OCI-LY7 (cell line): ENCODE measurements at regions not wholly inside any gene's neighbourhood (a gene's known extent, or its start where the extent isn't known, plus 50 kb on each side); places are given as distances from the start of the nearest gene placed in this dataset.

Experiments used
- BruUV-seq: library from RNA; stranded (reverse); fragments of 400-500 nt; replicated peaks from 2 replicates; lab custom pipeline; 2021; lab: Mats Ljungman, UMichigan
- CTCF ChIA-PET: fragments of 300-600 bp; sonication (Branson Sonifier 250); formaldehyde crosslinking; loops from one replicate; lab custom pipeline; 2022; ENCODE audit warnings: antibody characterized with exemption; ENCODE audit not compliant: unreplicated experiment; lab: Charles Lee
- POLR2A ChIA-PET: fragments of 300-600 bp; sonication (Branson Sonifier 250); formaldehyde crosslinking; loops from one replicate; lab custom pipeline; 2022; ENCODE audit warnings: antibody characterized with exemption; lab: Charles Lee
- DNase-seq: peaks from one replicate; pipeline ENCODE4 v3.0.0-alpha.2; 2015; ENCODE audit warnings: low spot score
- H2AFZ ChIP-seq: fragments of 200-600 bp; sonication (generic), shearing (Covaris generic); 2 replicates; pipeline ENCODE4 v1.6.1; 2014; ENCODE audit warnings: mild to moderate bottlenecking, antibody characterized with exemption, low read length, moderate library complexity
- H3K27ac ChIP-seq: fragments of 200-600 bp; sonication (generic); 2 replicates; pipeline ENCODE4 v1.5.1; 2014; ENCODE audit warnings: mixed run types, low read depth, mild to moderate bottlenecking, moderate library complexity, low read length, inconsistent platforms; ENCODE audit not compliant: poor library complexity, severe bottlenecking
- H3K36me3 ChIP-seq: fragments of 200-600 bp; sonication (generic); 2 replicates; pipeline ENCODE4 v1.6.1; 2014; ENCODE audit warnings: mild to moderate bottlenecking, antibody characterized with exemption, low read length, moderate library complexity, mixed read lengths; ENCODE audit not compliant: insufficient read depth
- H3K4me1 ChIP-seq: fragments of 200-600 bp; sonication (generic); 2 replicates; pipeline ENCODE4 v1.5.1; 2014; ENCODE audit warnings: mild to moderate bottlenecking, low read length; ENCODE audit not compliant: insufficient read depth, poor library complexity, severe bottlenecking
- H3K4me2 ChIP-seq: fragments of 200-600 bp; sonication (generic); 2 replicates; pipeline ENCODE4 v1.6.1; 2014; ENCODE audit warnings: mild to moderate bottlenecking, low read length
- H3K4me3 ChIP-seq: fragments of 200-600 bp; sonication (generic); 2 replicates; pipeline ENCODE4 v1.5.1; 2014; ENCODE audit warnings: mild to moderate bottlenecking, low read depth, low read length; ENCODE audit not compliant: poor library complexity, severe bottlenecking
- H3K79me2 ChIP-seq: fragments of 200-600 bp; sonication (generic); 2 replicates; pipeline ENCODE4 v1.6.1; 2016; ENCODE audit warnings: low read depth, mild to moderate bottlenecking, low read length, moderate library complexity, mixed read lengths; ENCODE audit not compliant: insufficient read depth
- H3K9me2 ChIP-seq: fragments of 200-600 bp; sonication (generic); 2 replicates; pipeline ENCODE4 v1.6.1; 2016; ENCODE audit warnings: mild to moderate bottlenecking, low read length, mixed read lengths; ENCODE audit not compliant: insufficient read depth
- H3K9me3 ChIP-seq: fragments of 200-600 bp; sonication (generic); 2 replicates; pipeline ENCODE4 v1.6.1; 2014; ENCODE audit warnings: mild to moderate bottlenecking, mixed run types, low read length, mixed read lengths
- H4K20me1 ChIP-seq: fragments of 200-600 bp; sonication (generic); 2 replicates; pipeline ENCODE4 v1.6.1; 2014; ENCODE audit warnings: mild to moderate bottlenecking, antibody characterized with exemption, low read length, moderate library complexity, mixed read lengths; ENCODE audit not compliant: insufficient read depth
- EZH2phosphoT487 ChIP-seq: fragments of 200-600 bp; sonication (generic); IDR thresholded peaks from 2 replicates; pipeline ENCODE4 v1.6.1; 2018; ENCODE audit warnings: low read depth, borderline replicate concordance, mild to moderate bottlenecking, mixed run types, antibody characterized with exemption, low read length, moderate library complexity, mixed read lengths
- intact Hi-C: fragments of 100-400 bp; cut with micrococcal nuclease; formaldehyde crosslinking; loops from one replicate; pipeline ENCODE4 v1.10.0; 2022; ENCODE audit not compliant: unreplicated experiment
- TF ChIP-seq, protein P1 (sequence below): fragments of 200-600 bp; sonication (generic); conservative IDR thresholded peaks from 2 replicates; pipeline ENCODE4 v1.5.1; 2014; ENCODE audit warnings: mild to moderate bottlenecking, antibody characterized with exemption, low read length, moderate library complexity, mixed read lengths

DNA sequence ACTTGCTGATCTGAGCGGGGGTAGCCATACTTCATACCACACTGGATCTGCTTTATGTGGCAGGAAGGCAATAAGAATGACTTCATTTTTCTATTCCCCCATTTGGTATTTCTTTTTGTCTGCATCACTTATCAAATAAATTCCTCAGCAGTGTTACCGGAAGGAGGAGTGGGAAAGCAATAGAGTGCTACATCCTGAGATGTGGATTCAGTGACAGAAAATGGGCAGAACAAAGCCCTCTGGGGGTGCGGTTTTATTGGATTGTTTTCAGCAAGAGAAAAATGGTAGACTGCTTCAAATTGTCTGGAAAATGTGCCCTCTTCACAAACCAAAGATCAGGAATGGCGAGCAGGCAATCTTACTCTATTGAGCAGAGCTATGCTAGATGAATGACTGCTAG, 751.9 kb upstream of the NEGR1 start:
- BruUV-seq, result no TSS peak

GRCh38 chr1:73033640-73034039, 751.3 kb upstream of the NEGR1 start:
- Histone ChIP-seq H3K36me3 (no peaks in the 10 kb centered on the region), H3K9me3 (no peaks in the 10 kb centered on the region), H3K4me3 (no peak overlapping the region), H3K4me1 (no peaks in the 10 kb centered on the region), H2AFZ (no peak overlapping the region), H3K9me2 (no peaks in the 10 kb centered on the region), H3K79me2 (no peaks in the 10 kb centered on the region), H3K4me2 (no peak overlapping the region), H3K27ac (no peak overlapping the region), H4K20me1 (no peaks in the 10 kb centered on the region)
- ChIA-PET CTCF (no interaction called here), POLR2A (no interaction called here)
- no peak for DNase-seq
- intact Hi-C loops, result no loop called here
- TF ChIP-seq, protein P1, sequence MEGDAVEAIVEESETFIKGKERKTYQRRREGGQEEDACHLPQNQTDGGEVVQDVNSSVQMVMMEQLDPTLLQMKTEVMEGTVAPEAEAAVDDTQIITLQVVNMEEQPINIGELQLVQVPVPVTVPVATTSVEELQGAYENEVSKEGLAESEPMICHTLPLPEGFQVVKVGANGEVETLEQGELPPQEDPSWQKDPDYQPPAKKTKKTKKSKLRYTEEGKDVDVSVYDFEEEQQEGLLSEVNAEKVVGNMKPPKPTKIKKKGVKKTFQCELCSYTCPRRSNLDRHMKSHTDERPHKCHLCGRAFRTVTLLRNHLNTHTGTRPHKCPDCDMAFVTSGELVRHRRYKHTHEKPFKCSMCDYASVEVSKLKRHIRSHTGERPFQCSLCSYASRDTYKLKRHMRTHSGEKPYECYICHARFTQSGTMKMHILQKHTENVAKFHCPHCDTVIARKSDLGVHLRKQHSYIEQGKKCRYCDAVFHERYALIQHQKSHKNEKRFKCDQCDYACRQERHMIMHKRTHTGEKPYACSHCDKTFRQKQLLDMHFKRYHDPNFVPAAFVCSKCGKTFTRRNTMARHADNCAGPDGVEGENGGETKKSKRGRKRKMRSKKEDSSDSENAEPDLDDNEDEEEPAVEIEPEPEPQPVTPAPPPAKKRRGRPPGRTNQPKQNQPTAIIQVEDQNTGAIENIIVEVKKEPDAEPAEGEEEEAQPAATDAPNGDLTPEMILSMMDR, result no peak
- TF ChIP-seq EZH2phosphoT487, result no peak
- no TSS peak for BruUV-seq

More for the DNA sequence above, 751.9 kb upstream of the NEGR1 start:
- Histone ChIP-seq H2AFZ (no peak overlapping the region), H3K27ac (no peak overlapping the region), H3K4me3 (no peak overlapping the region), H3K4me2 (no peak overlapping the region), H3K9me2 (no peaks in the 10 kb centered on the region), H3K36me3 (no peaks in the 10 kb centered on the region), H3K79me2 (no peaks in the 10 kb centered on the region), H3K4me1 (no peaks in the 10 kb centered on the region), H4K20me1 (no peaks in the 10 kb centered on the region), H3K9me3 (no peaks in the 10 kb centered on the region)
- intact Hi-C loops, result no loop called here
- ChIA-PET POLR2A (no interaction called here), CTCF (no interaction called here)
- DNase-seq, result no peak
- TF ChIP-seq, protein P1, result no peak
- no peak for TF ChIP-seq EZH2phosphoT487

DNA sequence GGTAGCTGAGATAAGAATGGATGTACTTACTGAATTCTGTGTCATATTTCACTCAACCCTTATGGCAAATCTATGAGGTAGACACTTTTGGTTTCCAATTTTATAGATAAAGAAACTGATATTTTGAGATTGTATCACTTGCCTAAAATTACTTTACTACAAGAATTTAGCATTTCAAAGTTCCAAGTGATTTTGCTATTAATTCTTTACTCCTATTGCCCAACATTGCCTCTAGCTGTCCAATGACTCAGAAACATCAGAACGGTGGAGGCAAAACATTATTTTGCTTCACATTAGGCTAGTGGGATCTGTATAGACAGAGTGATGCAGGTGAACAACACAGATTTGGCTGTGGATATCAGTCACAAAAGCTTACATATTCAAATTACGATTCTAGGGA, 747.2 kb upstream of the NEGR1 start:
- H3K9me2 ChIP-seq, result no peaks in the 10 kb centered on the region
- DNase-seq, result no peak
- H2AFZ ChIP-seq, result no peak overlapping the region
- H3K9me3 ChIP-seq, result no peaks in the 10 kb centered on the region
- no peaks in the 10 kb centered on the region for H4K20me1 ChIP-seq
- TF ChIP-seq, protein P1, result no peak
- no peak for TF ChIP-seq EZH2phosphoT487
- H3K36me3 ChIP-seq, result no peaks in the 10 kb centered on the region
- no peaks in the 10 kb centered on the region for H3K4me1 ChIP-seq
- no peak overlapping the region for H3K4me3 ChIP-seq
- ChIA-PET CTCF (no interaction called here), POLR2A (interaction anchor here (0.7 to 1.6 kb wide), 3 partner anchors 9 to 424 kb away, joined by 3 to 5 read pairs (median 3); no protein-coding TSS in a partner anchor)
- H3K79me2 ChIP-seq, result no peaks in the 10 kb centered on the region
- BruUV-seq, result no TSS peak
- H3K4me2 ChIP-seq, result no peak overlapping the region
- intact Hi-C loops, result no loop called here
- no peak overlapping the region for H3K27ac ChIP-seq
